Muscle layer of duodenum (tissue), 2 donors: ENCODE measurements at regions not wholly inside any gene's neighbourhood (a gene's known extent, or its start where the extent isn't known, plus 50 kb on each side); places are given as distances from the start of the nearest gene placed in this dataset.
"Not testable (repeated sequence)": the region's sequence is repeated elsewhere in the genome, so short reads cannot be mapped to it uniquely, and the experiment has no call there.

Experiments
- H3K27ac ChIP-seq: one replicate; pipeline ENCODE4 v1.7.0; 2013; ENCODE audit warnings: mild to moderate bottlenecking, low read length
- H3K27me3 ChIP-seq: one replicate; pipeline ENCODE4 v1.7.0; 2013; ENCODE audit warnings: low read depth, mild to moderate bottlenecking, control low read depth, low read length
- H3K36me3 ChIP-seq, 2 donors: one replicate each; pipeline ENCODE4 v1.7.0; 2013; ENCODE audit warnings: low read length in 2 of 2, control low read depth in 1 of 2, mild to moderate bottlenecking in 1 of 2; ENCODE audit not compliant: insufficient read depth in 2 of 2, control insufficient read depth in 1 of 2
- H3K4me1 ChIP-seq, 2 donors: one replicate each; pipeline ENCODE4 v1.7.0; 2013; ENCODE audit warnings: low read length in 2 of 2, mild to moderate bottlenecking in 2 of 2, control low read depth in 1 of 2, moderate library complexity in 1 of 2; ENCODE audit not compliant: insufficient read depth in 2 of 2, control insufficient read depth in 1 of 2
- H3K4me3 ChIP-seq, 2 donors: one replicate each; pipeline ENCODE4 v1.7.0; 2013; ENCODE audit warnings: low read length in 2 of 2, low read depth in 1 of 2, mild to moderate bottlenecking in 1 of 2
- H3K9me3 ChIP-seq, 2 donors: one replicate each; pipeline ENCODE4 v1.7.0; 2013; ENCODE audit warnings: low read length in 2 of 2, control low read depth in 1 of 2, mild to moderate bottlenecking in 1 of 2; ENCODE audit not compliant: control insufficient read depth in 1 of 2
- donor health status: healthy.

DNA sequence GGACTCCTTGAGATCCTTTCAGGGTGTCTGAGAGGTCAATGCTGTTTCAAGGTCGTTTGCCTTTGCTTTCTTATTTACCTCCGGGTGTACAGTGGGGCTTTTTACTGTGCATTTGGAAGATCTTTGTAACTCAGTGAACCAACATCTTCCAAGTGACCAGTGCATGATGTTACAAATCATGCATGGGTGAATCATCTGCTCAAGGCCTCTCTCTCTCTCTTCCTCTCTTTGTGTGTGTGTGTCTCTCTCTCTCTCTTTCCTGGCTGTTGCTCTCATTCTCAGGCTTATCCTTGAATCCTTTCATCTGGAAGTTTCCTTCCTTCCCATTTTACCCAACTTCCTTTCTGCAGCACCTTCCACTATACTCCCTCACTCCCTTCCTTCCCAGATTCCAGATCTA lies 96.1 kb downstream of the TRIM43 start:
- H3K27me3 ChIP-seq, H3K27ac ChIP-seq, H3K36me3 ChIP-seq, H3K4me1 ChIP-seq, H3K9me3 ChIP-seq, H3K4me3 ChIP-seq: not testable (repeated sequence)

DNA sequence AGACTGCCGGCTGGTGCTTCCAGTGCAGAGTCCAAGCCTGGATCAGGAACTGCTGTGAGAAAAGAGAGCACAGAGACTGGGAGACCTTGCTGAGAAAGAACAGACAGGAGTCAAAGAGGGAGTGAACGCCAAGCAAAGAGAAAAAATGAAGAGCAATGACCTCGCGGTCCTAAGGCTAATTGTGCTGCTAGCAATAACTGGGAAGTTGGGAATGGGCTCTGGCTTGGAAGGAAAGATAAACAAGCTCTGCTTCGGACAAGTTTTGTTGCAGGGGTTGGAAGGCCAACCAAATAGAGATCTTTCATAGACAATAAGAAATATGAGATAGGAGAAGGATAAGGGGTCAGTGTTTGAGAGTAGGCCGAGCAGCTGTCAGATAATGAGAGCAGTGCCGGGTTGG lies 99.4 kb downstream of the TRIM43 start:
- H3K4me3 ChIP-seq, H3K27me3 ChIP-seq, H3K36me3 ChIP-seq, H3K27ac ChIP-seq, H3K9me3 ChIP-seq, H3K4me1 ChIP-seq: not testable (repeated sequence)

GRCh38 chr2:95693071-95693846 lies 101.5 kb downstream of the TRIM43 start:
- not testable (repeated sequence) for H3K27ac ChIP-seq, H3K4me1 ChIP-seq, H3K36me3 ChIP-seq, H3K4me3 ChIP-seq, H3K27me3 ChIP-seq, H3K9me3 ChIP-seq

DNA sequence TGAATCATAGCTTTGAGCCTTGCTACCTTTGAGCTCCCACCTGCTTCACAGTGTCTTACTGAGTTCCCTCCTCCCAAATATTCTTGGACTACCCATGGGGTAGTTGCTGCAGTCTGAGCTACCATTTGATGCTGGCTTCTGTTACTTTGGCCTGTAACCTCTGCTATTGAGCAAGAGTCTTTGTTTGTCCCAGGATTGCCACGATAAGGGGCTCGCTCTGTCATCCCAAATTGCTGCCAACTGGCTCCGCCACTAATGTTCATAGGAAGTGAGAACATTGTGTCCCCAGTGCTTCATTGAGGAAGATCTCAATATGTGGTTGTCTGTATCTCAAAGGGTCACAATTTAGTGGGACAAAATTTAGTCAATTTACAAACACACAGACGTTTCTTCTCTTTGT lies 103.8 kb downstream of the TRIM43 start:
- H3K4me3 ChIP-seq: no peak overlapping the region
- no peaks in the 10 kb centered on the region for H3K4me1 ChIP-seq
- no peaks in the 10 kb centered on the region for H3K9me3 ChIP-seq
- no peaks in the 10 kb centered on the region for H3K27me3 ChIP-seq
- H3K36me3 ChIP-seq: no peaks in the 10 kb centered on the region
- H3K27ac ChIP-seq: no peak overlapping the region

DNA sequence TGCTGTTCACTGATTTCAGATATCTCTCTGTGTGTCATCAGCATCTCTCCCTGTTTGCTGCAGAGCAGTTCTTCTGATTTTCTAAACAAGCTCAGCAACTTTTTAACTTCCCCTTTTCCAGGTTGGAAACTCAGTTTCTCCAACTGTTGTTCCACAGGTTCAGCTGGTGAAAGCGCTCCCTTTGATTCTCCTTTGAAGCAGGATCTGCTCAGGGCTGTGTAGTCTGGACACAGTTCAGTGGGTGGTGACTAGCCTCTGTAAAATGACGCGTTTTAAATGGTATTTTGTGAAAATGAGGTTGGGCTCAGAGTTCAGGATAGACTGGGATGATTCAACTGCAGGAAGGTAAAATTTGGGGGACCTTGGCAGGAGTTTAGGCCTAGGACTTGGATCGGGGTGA lies 106.3 kb downstream of the TRIM43 start:
- no peaks in the 10 kb centered on the region for H3K4me1 ChIP-seq
- no peak overlapping the region for H3K4me3 ChIP-seq
- no peaks in the 10 kb centered on the region for H3K27me3 ChIP-seq
- H3K27ac ChIP-seq: no peak overlapping the region
- H3K9me3 ChIP-seq: no peaks in the 10 kb centered on the region
- no peaks in the 10 kb centered on the region for H3K36me3 ChIP-seq

- H3K27ac ChIP-seq, H3K36me3 ChIP-seq, H3K27me3 ChIP-seq, H3K4me3 ChIP-seq, H3K9me3 ChIP-seq, H3K4me1 ChIP-seq: not testable (repeated sequence)
Observed at GRCh38 chr2:95699201-95700184, 107.7 kb downstream of the TRIM43 start.

DNA sequence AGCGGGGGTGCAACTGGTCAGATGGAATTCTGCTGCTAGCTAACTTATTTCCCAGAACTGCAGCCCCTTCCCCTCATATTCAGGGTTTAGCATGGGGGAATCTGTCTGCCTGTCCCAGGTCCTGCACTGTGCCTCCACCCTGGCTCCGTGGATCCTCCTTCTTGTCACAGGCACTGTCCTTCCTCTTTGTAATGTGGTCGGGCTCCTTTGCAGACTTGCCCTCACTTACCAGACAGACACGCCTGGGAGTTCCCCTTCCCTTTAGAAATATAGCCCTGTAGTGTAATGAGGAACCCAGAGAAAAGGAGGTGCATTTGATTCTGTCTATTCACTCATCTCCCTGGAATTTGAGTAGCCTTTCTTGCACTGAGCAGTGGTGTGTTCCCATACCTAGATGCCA lies 108.7 kb downstream of the TRIM43 start:
- Histone ChIP-seq H3K27me3 (no peaks in the 10 kb centered on the region), H3K4me1 (no peaks in the 10 kb centered on the region), H3K9me3 (no peaks in the 10 kb centered on the region), H3K4me3 (no peak overlapping the region), H3K27ac (no peak overlapping the region), H3K36me3 (no peaks in the 10 kb centered on the region)

GRCh38 chr2:95702471-95702870 lies 110.7 kb downstream of the TRIM43 start:
- Histone ChIP-seq H3K4me3 (no peak overlapping the region), H3K4me1 (no peaks in the 10 kb centered on the region), H3K27me3 (no peaks in the 10 kb centered on the region)

DNA sequence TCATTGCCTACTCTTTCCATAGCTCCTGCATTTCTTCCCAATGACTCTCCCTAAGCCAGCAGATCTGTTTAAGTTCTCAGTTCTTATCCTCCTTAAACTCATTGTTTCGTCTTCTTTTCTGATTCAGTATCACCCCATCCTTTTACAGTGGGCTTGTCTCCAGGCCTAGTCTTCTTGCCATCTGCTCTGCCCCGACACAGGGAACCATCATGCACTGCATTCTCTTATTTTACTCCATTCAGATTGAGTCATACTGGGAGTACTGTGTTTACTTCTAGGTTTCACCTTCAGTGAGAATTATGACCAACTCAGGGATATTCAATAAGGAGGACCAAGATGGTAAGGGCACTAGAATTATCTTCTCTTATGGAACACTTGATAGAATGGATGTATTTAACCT lies 115.4 kb downstream of the TRIM43 start:
- H3K9me3 ChIP-seq, H3K4me3 ChIP-seq, H3K27me3 ChIP-seq, H3K36me3 ChIP-seq, H3K4me1 ChIP-seq, H3K27ac ChIP-seq: not testable (repeated sequence)

More at GRCh38 chr2:95702471-95702870, 110.7 kb downstream of the TRIM43 start:
- Histone ChIP-seq H3K27ac (no peak overlapping the region), H3K36me3 (no peaks in the 10 kb centered on the region), H3K9me3 (no peaks in the 10 kb centered on the region)

DNA sequence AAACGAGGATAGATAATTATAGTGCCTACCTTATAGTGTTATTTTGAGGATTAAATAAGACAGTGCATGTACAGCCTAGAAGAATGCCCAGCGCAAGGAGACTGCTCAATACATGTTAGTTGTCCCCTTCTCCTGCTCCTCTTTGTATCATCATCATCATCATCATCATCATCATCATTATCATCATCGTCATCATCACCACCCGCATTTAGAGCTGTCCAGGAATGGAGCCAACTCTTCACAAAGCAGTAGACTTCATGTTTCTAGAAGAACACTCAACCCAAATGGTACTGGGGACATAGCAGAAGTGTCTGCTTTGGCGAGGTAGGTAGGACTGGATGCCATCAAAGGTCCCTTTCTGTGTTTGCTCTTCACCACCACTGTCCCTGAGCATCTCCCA lies 116.0 kb downstream of the TRIM43 start:
- Histone ChIP-seq H3K27ac (no peak overlapping the region), H3K4me1 (no peaks in the 10 kb centered on the region), H3K9me3 (no peaks in the 10 kb centered on the region), H3K36me3 (no peaks in the 10 kb centered on the region), H3K27me3 (no peaks in the 10 kb centered on the region), H3K4me3 (no peak overlapping the region)

GRCh38 chr2:95709831-95710230 lies 118.0 kb downstream of the TRIM43 start:
- Histone ChIP-seq H3K36me3 (no peaks in the 10 kb centered on the region), H3K27ac (no peak overlapping the region), H3K4me1 (no peaks in the 10 kb centered on the region), H3K27me3 (no peaks in the 10 kb centered on the region), H3K4me3 (no peak overlapping the region), H3K9me3 (no peaks in the 10 kb centered on the region)
